ENCODE measurements at regions not wholly inside any gene's neighbourhood (a gene's known extent, or its start where the extent isn't known, plus 50 kb on each side); places are given as distances from the start of the nearest gene placed in this dataset.

- H3K4me1 Mint-ChIP-seq (ENCODE audit: low read depth), result no peaks in the 10 kb centered on the region
- no peaks in the 10 kb centered on the region for H3K36me3 Mint-ChIP-seq
- ChIA-PET POLR2A (no interaction called here), CTCF (no interaction called here)
- H3K27me3 Mint-ChIP-seq, result no peaks in the 10 kb centered on the region
- DNase-seq, result no peak
- no peak overlapping the region for H3K27ac Mint-ChIP-seq
- no peak overlapping the region for H3K4me3 Mint-ChIP-seq
- H3K9me3 Mint-ChIP-seq, result peaks cover 7% of the 10 kb centered on the region
- intact Hi-C loops (cut with micrococcal nuclease), result no loop called here
Measured at GRCh38 chr6:148053796-148054195, 288.8 kb upstream of the SASH1 start.

- ChIA-PET POLR2A (no interaction called here), CTCF (no interaction called here)
- Mint-ChIP-seq H3K9me3 (peaks cover 10% of the 10 kb centered on the region), H3K4me1 (ENCODE audit: low read depth) (no peaks in the 10 kb centered on the region), H3K27ac (no peak overlapping the region), H3K27me3 (no peaks in the 10 kb centered on the region), H3K36me3 (no peaks in the 10 kb centered on the region), H3K4me3 (no peak overlapping the region)
- no peak for DNase-seq
- intact Hi-C loops (cut with micrococcal nuclease), result no loop called here
Measured at GRCh38 chr6:148054219-148054618, 288.4 kb upstream of the SASH1 start.

GRCh38 chr6:148055419-148055818 lies 287.2 kb upstream of the SASH1 start:
- Mint-ChIP-seq H3K27me3 (no peaks in the 10 kb centered on the region), H3K36me3 (peaks cover under 1% of the 10 kb centered on the region), H3K4me3 (no peak overlapping the region), H3K4me1 (ENCODE audit: low read depth) (no peaks in the 10 kb centered on the region), H3K9me3 (peaks cover 14% of the 10 kb centered on the region), H3K27ac (no peak overlapping the region)
- intact Hi-C loops (cut with micrococcal nuclease), result no loop called here
- no peak for DNase-seq
- CTCF ChIA-PET, result no interaction called here
- POLR2A ChIA-PET, result no interaction called here

GRCh38 chr6:148059869-148060268 lies 282.8 kb upstream of the SASH1 start:
- DNase-seq, result no peak
- Mint-ChIP-seq H3K27me3 (peaks cover 1% of the 10 kb centered on the region), H3K4me1 (ENCODE audit: low read depth) (no peaks in the 10 kb centered on the region), H3K27ac (no peak overlapping the region), H3K36me3 (peaks cover 3% of the 10 kb centered on the region), H3K9me3 (peaks cover 22% of the 10 kb centered on the region), H3K4me3 (no peak overlapping the region)
- CTCF ChIA-PET, result no interaction called here
- intact Hi-C loops (cut with micrococcal nuclease), result no loop called here
- POLR2A ChIA-PET, result no interaction called here

GRCh38 chr6:148064406-148065134 lies 278.1 kb upstream of the SASH1 start:
- H3K27me3 Mint-ChIP-seq, result peaks cover 1% of the 10 kb centered on the region

GRCh38 chr6:148068437-148069061 lies 274.1 kb upstream of the SASH1 start:
- CTCF ChIA-PET, result no interaction called here
- H3K4me1 Mint-ChIP-seq (ENCODE audit: low read depth), result no peaks in the 10 kb centered on the region
- intact Hi-C loops (cut with micrococcal nuclease), result no loop called here
- POLR2A ChIA-PET, result no interaction called here
- no peak overlapping the region for H3K4me3 Mint-ChIP-seq
- peaks cover under 1% of the 10 kb centered on the region for H3K27me3 Mint-ChIP-seq
- peaks cover 8% of the 10 kb centered on the region for H3K9me3 Mint-ChIP-seq
- DNase-seq, result no peak
- no peak overlapping the region for H3K27ac Mint-ChIP-seq
- H3K36me3 Mint-ChIP-seq, result no peaks in the 10 kb centered on the region

More at GRCh38 chr6:148064406-148065134, 278.1 kb upstream of the SASH1 start:
- Mint-ChIP-seq H3K4me1 (ENCODE audit: low read depth) (no peaks in the 10 kb centered on the region), H3K36me3 (peaks cover 3% of the 10 kb centered on the region), H3K4me3 (no peak overlapping the region), H3K27ac (no peak overlapping the region), H3K9me3 (peaks cover 15% of the 10 kb centered on the region)
- CTCF ChIA-PET, result no interaction called here
- no peak for DNase-seq
- POLR2A ChIA-PET, result no interaction called here
- intact Hi-C loops (cut with micrococcal nuclease), result no loop called here

GRCh38 chr6:148069256-148069655 lies 273.4 kb upstream of the SASH1 start:
- Mint-ChIP-seq H3K9me3 (peaks cover 7% of the 10 kb centered on the region), H3K4me3 (no peak overlapping the region), H3K27me3 (no peaks in the 10 kb centered on the region), H3K27ac (no peak overlapping the region), H3K4me1 (ENCODE audit: low read depth) (no peaks in the 10 kb centered on the region), H3K36me3 (no peaks in the 10 kb centered on the region)
- ChIA-PET POLR2A (no interaction called here), CTCF (no interaction called here)
- intact Hi-C loops (cut with micrococcal nuclease), result no loop called here
- DNase-seq, result no peak

- intact Hi-C loops (cut with micrococcal nuclease), result no loop called here
- H3K27me3 Mint-ChIP-seq, result peaks cover 4% of the 10 kb centered on the region
- no peak for DNase-seq
- CTCF ChIA-PET, result no interaction called here
- no peak overlapping the region for H3K4me3 Mint-ChIP-seq
- POLR2A ChIA-PET, result no interaction called here
- no peak overlapping the region for H3K27ac Mint-ChIP-seq
- no peaks in the 10 kb centered on the region for H3K36me3 Mint-ChIP-seq
- H3K9me3 Mint-ChIP-seq, result peaks cover 5% of the 10 kb centered on the region
- H3K4me1 Mint-ChIP-seq (ENCODE audit: low read depth), result no peaks in the 10 kb centered on the region
Measured at GRCh38 chr6:148074291-148074690, 268.3 kb upstream of the SASH1 start.

GRCh38 chr6:148074738-148075137 lies 267.9 kb upstream of the SASH1 start:
- no peak overlapping the region for H3K4me3 Mint-ChIP-seq
- no peak for DNase-seq
- H3K9me3 Mint-ChIP-seq, result peaks cover 5% of the 10 kb centered on the region
- ChIA-PET POLR2A (no interaction called here), CTCF (no interaction called here)
- H3K4me1 Mint-ChIP-seq (ENCODE audit: low read depth), result no peaks in the 10 kb centered on the region
- H3K27ac Mint-ChIP-seq, result no peak overlapping the region
- no peaks in the 10 kb centered on the region for H3K36me3 Mint-ChIP-seq
- intact Hi-C loops (cut with micrococcal nuclease), result no loop called here
- peaks cover 4% of the 10 kb centered on the region for H3K27me3 Mint-ChIP-seq

GRCh38 chr6:148075352-148075751 lies 267.3 kb upstream of the SASH1 start:
- ChIA-PET POLR2A (no interaction called here), CTCF (no interaction called here)
- no peak overlapping the region for H3K27ac Mint-ChIP-seq
- H3K4me3 Mint-ChIP-seq, result no peak overlapping the region
- DNase-seq, result no peak
- intact Hi-C loops (cut with micrococcal nuclease), result no loop called here
- no peaks in the 10 kb centered on the region for H3K4me1 Mint-ChIP-seq (ENCODE audit: low read depth)
- H3K9me3 Mint-ChIP-seq, result peaks cover 5% of the 10 kb centered on the region
- H3K27me3 Mint-ChIP-seq, result peaks cover 4% of the 10 kb centered on the region
- H3K36me3 Mint-ChIP-seq, result no peaks in the 10 kb centered on the region

GRCh38 chr6:148076051-148076450 lies 266.6 kb upstream of the SASH1 start:
- ChIA-PET POLR2A (no interaction called here), CTCF (no interaction called here)
- H3K27me3 Mint-ChIP-seq, result peaks cover 4% of the 10 kb centered on the region
- intact Hi-C loops (cut with micrococcal nuclease), result no loop called here
- no peak for DNase-seq
- no peaks in the 10 kb centered on the region for H3K4me1 Mint-ChIP-seq (ENCODE audit: low read depth)
- no peak overlapping the region for H3K4me3 Mint-ChIP-seq
- peaks cover 5% of the 10 kb centered on the region for H3K9me3 Mint-ChIP-seq
- no peaks in the 10 kb centered on the region for H3K36me3 Mint-ChIP-seq
- H3K27ac Mint-ChIP-seq, result no peak overlapping the region

- DNase-seq, result no peak
- Mint-ChIP-seq H3K4me1 (ENCODE audit: low read depth) (no peaks in the 10 kb centered on the region), H3K27me3 (peaks cover 4% of the 10 kb centered on the region), H3K4me3 (no peak overlapping the region), H3K9me3 (no peaks in the 10 kb centered on the region), H3K36me3 (no peaks in the 10 kb centered on the region), H3K27ac (no peak overlapping the region)
- CTCF ChIA-PET, result no interaction called here
- intact Hi-C loops (cut with micrococcal nuclease), result no loop called here
- POLR2A ChIA-PET, result no interaction called here
Measured at GRCh38 chr6:148080315-148080714, 262.3 kb upstream of the SASH1 start.

GRCh38 chr6:148081076-148081475 lies 261.6 kb upstream of the SASH1 start:
- Mint-ChIP-seq H3K9me3 (no peaks in the 10 kb centered on the region), H3K27me3 (peaks cover 2% of the 10 kb centered on the region), H3K4me3 (no peak overlapping the region), H3K4me1 (ENCODE audit: low read depth) (no peaks in the 10 kb centered on the region), H3K36me3 (no peaks in the 10 kb centered on the region), H3K27ac (no peak overlapping the region)
- CTCF ChIA-PET, result no interaction called here
- POLR2A ChIA-PET, result no interaction called here
- no peak for DNase-seq
- intact Hi-C loops (cut with micrococcal nuclease), result no loop called here
